Choroid plexus epithelial cell (primary cell): ENCODE measurements at regions not wholly inside any gene's neighbourhood (a gene's known extent, or its start where the extent isn't known, plus 50 kb on each side); places are given as distances from the start of the nearest gene placed in this dataset.

Source experiments
- DNase-seq: peaks from one replicate; pipeline ENCODE4 v3.0.0-alpha.2; 2010; ENCODE audit warnings: low read depth
- H3K4me3 ChIP-seq: 2 replicates; pipeline ENCODE4 v1.5.1; 2011; ENCODE audit warnings: low read depth, mild to moderate bottlenecking, control low read depth, low read length, moderate library complexity
- TF ChIP-seq, protein P1 (sequence below): conservative IDR thresholded peaks from 2 replicates; pipeline ENCODE4 v1.5.1; 2011; ENCODE audit warnings: low read depth, mild to moderate bottlenecking, control low read depth, inconsistent platforms, low read length, moderate library complexity

DNA sequence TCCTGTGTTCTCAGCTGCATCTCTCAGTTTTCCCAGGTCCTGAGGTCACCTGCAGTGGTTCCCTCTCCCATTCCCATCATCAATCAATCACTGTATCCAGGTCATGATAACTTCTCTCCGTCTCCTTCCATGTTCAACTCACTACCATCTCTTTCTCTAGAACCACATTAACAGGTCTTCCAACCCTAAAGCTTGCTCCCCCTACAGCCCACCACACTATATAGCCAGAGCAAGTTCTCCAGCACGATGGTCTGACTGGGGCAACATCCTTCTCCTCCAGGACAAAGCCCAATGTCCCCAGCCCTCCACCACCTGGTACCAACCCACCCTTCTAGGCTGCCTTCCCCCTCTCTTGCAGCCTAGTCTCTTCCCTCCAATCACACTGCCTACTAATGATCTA lies 241.6 kb downstream of the CDK5RAP2 start:
- DNase-seq = no peak
- no peak overlapping the region for H3K4me3 ChIP-seq
- TF ChIP-seq, protein P1, sequence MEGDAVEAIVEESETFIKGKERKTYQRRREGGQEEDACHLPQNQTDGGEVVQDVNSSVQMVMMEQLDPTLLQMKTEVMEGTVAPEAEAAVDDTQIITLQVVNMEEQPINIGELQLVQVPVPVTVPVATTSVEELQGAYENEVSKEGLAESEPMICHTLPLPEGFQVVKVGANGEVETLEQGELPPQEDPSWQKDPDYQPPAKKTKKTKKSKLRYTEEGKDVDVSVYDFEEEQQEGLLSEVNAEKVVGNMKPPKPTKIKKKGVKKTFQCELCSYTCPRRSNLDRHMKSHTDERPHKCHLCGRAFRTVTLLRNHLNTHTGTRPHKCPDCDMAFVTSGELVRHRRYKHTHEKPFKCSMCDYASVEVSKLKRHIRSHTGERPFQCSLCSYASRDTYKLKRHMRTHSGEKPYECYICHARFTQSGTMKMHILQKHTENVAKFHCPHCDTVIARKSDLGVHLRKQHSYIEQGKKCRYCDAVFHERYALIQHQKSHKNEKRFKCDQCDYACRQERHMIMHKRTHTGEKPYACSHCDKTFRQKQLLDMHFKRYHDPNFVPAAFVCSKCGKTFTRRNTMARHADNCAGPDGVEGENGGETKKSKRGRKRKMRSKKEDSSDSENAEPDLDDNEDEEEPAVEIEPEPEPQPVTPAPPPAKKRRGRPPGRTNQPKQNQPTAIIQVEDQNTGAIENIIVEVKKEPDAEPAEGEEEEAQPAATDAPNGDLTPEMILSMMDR = no peak

DNA sequence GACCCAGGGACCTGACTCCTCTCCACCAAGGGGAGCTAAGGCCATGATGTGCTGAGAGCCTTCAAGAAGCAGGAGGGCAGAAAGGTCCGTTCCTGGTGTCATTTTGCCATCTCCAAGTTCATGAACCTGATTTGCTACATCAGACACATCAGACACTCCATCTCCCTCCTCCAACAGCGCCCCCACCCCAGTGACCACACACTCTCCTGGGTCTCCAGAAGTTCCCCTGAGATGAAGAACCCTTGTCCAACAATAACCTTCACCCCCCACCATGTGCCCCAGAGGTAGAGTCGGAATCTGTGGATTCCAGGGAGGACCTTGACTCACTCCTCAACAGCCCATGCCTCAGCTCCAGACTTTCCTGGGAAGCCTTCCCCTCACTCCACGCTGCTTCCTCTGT lies 242.8 kb downstream of the CDK5RAP2 start:
- DNase-seq = no peak
- no peak overlapping the region for H3K4me3 ChIP-seq
- TF ChIP-seq, protein P1 = no peak

DNA sequence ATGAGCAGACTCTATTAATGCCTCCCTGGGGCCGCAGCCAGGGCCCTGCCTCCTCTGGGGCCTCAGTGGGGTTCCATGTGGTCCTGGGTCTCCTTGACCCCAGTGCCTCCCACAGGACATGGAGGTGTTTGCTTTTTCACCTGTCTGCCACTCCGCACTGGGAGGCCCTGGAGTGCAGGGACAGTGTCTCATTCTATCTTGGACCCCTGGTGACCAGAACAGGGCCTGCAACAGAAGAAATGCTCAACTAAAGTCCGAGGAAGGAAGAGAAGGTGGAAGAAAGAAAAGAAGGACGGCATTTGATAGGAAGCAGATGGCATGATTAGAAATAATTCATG lies 243.2 kb downstream of the CDK5RAP2 start:
- TF ChIP-seq, protein P1 = no peak
- H3K4me3 ChIP-seq = no peak overlapping the region
- no peak for DNase-seq

DNA sequence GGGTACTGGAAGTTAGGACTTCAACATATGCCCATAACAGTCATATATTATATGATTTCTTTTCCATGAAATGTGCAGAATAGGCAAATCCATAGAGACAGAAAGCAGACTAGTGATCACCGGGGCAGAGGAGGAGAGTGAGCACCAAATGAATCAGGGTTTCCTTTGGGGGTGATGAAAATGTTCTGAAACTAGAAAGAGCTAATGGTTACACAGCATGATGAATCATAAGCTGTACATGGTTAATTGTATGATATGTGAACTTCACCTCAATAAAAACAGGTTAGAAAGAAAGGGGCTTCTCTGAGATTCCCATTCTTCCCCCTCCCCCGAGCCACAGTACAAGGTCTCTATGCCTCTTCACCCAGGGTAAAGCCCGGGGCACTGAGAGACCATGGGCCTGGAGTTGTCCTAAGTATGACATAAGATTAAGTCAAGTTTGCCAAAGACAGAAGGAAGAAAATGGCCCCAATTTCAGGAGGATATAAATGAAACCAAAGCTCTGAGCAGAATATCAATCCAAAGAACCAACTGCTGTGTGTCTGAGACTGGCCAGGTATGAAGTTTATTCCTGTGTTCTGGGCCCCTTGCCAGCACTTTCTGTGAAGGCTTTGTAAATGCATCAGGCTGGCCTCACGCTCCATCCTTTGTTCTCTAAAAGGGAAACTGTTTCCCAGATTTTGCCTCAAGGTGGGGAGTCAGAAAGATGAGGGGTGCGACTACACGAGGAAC lies 243.8 kb downstream of the CDK5RAP2 start:
- H3K4me3 ChIP-seq = no peak overlapping the region
- TF ChIP-seq, protein P1 = no peak
- no peak for DNase-seq

DNA sequence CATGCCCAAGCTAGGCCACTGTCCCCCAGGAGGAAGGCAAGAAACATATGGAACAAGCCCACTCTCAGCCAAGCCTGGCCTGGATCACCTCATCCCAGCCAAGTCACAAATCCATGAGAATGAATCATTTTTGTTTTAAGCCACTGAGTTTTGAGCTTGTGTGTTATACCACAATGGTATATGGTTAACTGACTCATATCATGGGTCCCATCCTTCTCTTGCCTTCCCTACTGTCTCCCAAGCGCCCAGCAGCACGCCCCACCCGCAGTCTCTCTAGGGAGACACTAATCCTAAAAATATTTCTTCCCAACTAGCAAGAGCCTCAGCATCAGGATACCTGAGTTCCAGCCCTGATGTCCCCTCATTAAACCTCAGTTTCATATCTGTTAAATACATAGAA lies 248.1 kb downstream of the CDK5RAP2 start:
- no peak for DNase-seq
- TF ChIP-seq, protein P1 = no peak
- H3K4me3 ChIP-seq = no peak overlapping the region

DNA sequence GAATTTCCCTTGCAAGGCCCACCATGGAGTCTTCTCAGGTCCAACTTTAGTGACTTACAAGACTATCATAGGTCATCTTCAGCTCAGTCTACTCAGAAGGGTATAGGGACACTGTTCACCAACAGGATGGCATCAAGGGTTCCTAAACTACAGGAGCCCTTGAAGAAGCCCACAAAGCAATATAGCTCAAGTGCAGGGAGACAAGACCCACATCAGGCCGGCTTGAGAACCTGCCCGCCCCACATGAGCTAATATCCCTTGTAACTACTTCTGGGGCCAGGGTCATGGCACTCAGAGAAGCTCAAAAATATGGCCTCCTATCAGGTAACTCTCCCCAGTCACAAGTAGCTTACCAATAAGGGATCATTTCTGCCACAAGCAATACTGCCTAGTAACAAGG lies 249.9 kb downstream of the CDK5RAP2 start:
- H3K4me3 ChIP-seq = no peak overlapping the region
- TF ChIP-seq, protein P1 = no peak
- DNase-seq = no peak

DNA sequence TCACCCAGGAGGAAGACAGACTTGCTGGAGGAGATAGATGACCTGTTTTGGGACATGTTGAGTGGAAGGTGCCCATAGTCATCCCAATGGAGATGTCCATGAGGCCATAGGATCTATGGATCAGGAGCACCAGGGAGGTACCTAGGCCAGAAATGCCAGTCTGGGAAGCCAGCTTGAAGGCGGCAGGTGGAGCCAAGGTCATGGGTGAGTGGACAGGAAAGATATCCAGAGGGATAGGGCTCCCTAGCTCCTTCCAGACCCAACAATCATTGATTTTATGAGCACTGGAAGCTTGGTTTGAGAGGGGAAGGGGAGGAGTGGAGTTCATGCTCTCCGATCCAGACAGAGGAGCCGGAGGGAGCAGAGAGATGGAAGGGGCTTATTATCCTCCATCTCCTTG lies 252.6 kb downstream of the CDK5RAP2 start:
- no peak overlapping the region for H3K4me3 ChIP-seq
- TF ChIP-seq, protein P1 = no peak
- no peak for DNase-seq
